NCI-H128 (cell line): ENCODE measurements at regions not wholly inside any gene's neighbourhood (a gene's known extent, or its start where the extent isn't known, plus 50 kb on each side); places are given as distances from the start of the nearest gene placed in this dataset.

Experiments used
- DNase-seq: peaks from one replicate; lab custom pipeline; 2025; ENCODE audit not compliant: unreplicated experiment; lab: John Stamatoyannopoulos, UW

DNA sequence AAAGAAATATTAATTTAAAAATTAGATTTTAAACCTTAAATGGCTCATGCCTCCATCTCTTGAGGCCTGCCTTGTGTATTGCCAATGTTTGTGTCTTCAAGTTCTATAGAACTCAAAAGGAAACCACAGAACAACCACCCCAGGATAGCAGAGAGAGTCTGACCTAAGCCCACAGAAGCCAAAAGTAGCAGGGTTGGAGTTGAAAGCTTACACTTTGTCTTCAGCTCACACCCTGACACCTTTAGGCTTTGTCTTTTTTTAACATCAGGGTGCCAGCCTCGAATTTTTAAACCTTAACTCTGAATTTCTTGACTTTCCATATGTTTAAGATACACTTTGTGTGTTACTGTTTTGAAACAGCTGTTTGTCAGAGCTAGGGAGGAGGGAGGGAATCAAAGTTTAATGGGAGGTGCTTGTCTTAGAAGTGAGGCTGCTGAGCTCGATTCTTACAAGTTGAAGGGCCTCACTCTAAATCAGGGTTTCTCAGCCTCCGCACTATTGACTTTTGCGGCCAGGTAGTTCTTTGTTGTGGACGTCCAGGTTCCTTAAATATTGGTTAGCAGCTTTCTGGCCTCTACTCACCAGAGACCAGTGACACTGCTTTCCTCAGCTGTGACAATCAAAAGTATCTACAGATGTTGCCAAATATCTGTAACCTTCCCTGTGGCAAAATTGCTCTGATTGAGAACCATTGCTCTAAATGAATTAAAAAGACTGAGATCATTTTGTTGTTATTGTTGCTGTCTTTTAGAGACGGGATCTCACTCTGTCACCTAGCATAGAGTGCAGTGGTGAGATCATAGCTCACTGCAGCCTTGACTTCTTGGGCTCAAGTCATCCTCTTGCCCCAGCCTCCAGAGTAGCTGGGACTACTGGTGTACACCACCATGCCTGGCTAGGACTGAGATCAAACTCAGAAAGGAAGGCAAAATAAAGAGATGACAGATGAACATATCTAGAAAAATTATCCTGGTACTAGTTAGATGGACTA, 139.2 kb upstream of the EOMES start:
- no peak for DNase-seq

DNA sequence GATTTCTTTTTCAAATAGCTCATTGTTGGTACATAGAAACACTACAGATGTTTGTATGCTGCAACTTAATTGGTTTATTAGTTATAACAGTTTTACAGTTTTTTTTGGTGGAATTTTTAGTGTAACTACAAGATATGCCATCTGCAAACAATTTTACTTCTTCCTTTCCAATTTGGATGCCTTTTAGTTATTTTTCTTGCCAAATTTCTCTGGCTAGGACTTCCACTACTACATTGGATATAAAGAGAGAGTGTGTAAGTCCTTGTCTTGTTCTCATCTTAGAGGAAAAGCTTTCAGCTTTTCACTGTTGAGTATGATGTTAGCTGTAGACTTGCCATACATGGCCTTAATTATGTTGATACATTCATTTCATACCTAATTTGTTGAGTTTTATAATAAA, 143.6 kb upstream of the EOMES start:
- no peak for DNase-seq

DNA sequence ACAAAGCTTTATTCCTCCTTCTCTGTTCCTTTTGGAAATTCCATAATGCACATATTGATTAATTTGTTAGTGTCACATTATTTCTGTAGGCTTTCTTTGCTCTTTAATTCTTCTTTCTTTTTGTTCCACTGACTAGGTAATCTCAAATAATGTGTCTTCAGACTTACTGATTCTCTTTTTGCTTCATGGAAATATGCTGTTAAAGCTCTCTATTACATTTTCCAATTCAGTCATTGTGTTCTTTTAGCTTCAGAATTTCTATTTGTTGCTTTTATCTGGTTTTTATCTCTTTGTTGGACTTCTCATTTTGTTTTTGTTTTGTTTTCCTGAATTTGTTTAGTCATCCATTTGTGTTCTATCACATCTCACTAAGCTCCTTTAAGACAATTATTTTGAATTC, 147.0 kb upstream of the EOMES start:
- no peak for DNase-seq

DNA sequence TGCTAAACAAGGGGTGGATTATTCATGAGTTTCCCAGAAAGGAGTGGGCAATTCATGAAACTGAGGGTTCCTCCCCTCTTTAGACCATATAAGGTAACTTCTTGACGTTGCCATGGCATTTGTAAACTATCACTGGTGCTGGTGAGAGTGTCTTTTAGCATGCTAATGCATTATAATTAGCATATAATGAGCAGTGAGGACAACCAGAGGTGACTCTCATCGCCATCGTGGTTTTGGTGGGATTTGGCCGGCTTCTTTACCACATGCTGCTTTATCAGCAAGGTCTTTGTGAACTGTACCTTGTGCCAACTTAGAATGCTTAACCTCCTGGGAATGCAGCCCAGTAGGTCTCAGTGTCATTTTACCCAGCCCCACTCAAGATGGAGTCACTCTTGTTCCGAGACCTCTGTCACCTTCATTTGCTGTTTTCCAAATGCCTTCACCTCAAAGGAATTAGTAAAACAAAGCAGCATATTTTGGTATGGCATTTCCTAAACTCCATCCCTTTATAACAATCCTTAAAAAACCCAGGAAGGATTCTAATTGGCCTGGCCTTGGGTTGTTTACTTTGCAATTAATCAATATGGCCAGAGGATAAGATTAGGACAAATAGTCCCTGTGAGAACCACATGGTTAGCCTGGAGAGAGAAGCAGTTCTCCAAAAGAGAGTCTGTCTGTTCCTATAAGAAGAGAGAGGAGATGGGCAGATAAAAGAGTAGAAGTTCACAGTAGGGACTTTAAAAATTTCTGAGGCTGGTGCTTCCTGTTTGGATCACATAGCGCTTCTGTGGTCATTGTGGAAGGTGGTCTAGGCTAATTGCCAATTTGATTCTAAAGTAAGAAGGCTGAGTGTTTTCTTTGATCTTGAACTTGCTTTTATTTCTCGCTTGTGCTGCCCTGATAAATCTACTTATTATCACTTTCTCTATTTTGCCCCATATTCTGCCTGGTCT, 155.2 kb upstream of the EOMES start:
- DNase-seq = no peak

DNA sequence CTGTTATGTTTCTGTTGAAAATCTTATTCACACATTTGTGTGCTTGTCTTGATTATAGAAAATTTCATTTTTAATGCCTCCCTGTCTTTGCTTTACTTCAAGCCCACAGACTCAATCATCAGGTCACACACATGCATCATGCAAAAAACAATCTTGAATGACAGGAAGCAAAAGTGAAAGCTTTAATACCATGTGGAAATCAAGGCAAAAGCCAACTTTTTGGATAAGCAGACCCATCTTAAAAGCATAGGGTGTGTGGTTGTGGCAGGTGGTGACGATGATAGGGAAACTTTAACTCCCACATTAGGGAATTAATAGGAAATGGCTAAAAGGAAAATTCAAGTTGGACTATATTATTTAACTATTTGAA, 155.9 kb upstream of the EOMES start:
- no peak for DNase-seq

DNA sequence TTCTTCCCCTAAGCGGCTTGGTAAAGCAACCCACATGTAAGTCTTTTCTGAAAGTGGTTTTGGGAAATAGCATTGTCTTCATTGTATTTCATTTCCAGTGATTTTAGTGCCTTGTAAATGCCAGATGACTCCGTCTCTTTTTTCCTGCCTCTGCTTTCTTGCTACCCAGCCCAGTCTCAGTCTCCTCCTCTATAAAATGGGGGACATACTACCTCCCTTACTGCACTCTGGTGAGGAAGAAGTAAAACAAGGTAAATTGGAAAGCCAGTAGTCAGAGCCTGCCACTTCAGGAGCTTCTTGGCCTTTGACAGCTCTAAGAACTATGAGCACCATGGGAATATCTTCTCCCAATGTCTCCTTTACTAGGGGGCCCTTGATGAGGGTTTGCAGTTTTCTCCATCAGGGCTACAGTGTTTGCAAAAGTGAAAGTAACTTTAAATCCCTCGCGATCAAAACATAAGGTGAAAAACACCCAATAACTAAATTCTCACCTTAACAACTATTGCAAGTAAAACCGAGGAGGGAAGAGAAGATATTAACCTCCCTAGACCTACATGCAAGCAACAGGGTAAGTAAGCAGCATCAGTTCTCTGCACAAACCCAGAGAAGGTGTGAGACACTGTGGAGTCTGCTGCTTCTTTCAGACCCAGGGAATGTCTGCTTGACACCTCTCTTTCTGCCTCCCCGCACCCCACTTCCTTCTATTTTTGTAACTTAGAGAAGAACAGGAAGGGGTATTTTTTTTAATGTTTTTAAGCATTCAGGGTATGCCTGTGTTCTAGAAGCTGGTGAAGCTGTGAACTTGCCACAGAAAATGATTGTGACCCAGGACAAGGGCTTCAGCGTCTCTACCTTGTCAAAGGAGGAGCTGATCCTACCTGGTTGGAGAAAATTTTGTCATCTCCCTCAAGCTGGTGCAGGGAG, 159.1 kb upstream of the EOMES start:
- DNase-seq = no peak

DNA sequence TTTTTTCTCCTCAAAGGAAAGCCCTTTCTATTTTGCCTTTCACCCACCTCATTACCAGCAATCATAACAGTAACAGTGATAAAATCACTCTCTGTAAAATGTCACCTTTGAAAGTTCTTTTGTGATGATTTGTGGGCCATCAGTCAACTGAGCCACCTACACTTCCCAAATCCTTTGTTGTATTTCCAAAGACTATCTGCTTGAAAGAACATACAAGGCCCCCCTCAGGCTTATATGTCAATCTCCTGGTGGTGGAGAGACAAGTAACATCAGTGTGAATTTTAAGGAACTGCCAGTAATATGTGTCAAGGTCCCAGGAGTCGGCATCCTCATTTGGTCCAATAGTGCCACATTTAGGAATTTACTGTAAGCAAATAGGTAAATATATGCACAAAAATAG, 161.1 kb upstream of the EOMES start:
- DNase-seq = no peak

DNA sequence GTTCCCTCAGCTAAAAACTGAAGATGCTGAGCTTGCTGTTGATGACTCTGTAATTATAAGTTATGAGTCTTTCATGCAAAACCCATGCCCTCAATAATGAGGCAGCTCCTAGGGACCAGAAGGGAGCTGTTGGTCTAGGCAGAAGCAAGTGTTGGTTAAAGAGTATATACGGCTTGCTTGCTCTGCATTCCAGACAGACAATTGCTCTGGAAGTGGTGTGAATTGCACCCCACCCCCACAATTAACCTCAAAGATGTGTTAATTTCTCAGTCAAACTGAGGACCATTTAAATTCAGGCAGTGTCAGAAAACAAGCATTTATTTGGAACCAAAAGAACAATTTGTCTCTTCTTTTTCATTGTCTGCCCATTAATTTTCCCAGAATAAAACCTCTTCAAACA, 163.5 kb upstream of the EOMES start:
- DNase-seq = no peak

DNA sequence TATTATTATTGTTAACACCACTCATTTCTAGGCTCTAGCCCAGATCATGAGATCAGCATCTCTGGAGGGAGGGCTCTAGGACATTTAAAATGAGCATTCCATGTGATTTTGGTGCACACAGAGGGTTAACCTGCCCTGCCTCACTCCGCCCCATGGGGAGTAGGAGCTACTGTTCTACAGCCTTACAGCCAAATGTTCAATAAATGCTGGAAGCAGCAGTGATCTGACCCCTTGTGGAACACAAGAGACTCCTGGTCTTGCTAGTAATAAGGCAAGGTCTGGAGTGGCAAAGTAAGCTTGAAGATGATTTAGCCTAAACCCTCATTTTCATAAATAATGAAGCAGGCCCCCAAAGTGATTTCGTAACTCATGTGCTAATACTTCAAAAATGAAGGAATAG, 166.4 kb upstream of the EOMES start:
- no peak for DNase-seq

DNA sequence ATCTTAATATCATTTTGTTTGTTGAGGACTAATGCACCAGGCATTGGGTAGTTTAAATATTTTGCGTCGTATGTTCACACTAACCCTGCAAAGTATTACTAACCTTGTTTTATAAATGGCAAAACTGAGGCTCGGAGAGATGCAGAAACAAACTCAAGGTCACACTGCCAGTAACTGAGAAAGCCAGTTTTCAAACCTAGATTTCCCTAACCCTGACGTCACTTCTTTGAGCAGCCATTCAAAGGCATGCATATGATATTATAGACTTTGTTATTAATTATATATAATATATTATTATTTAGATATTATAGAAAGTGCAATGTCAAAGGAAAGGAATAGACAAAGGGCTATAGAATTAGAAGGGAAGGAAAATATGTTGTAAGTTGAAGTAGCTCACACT, 167.6 kb upstream of the EOMES start:
- no peak for DNase-seq

DNA sequence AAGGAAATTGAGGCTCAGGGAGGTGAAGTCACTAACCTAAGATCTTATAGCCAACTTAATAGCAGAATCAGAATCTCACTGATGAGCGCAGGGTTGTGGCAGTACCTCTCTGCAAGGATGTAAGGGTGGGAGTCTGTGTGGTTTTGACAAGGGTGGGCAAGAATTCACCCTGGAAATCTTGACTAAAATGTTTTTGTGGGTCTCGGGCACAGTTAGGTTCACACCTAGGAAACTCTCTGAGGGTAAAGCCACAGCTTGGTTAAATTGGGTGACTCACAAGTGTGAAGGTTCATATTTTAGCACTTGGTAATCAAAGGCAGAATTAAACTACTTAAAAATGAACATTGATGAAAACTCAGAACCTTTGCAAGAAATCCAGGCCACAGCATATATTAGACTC, 178.2 kb upstream of the EOMES start:
- DNase-seq = no peak

DNA sequence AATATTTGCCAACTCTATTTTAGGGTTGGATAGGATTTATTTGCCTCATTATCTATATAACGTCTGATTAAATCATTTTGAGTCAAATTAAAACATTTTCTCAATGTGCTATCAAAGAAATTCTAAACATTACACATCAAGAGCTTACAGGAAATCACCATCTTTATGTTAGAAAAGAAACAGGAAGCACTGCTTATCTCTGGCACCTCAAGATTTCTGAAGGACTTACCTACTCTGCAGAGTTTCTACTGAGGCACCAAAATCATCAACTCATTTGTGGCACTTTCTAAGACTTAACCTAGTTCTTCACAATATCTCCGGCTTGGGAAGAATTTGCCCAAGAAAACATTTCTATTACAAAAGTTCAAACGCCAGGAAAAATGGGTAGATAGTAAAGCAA, 181.3 kb upstream of the EOMES start:
- no peak for DNase-seq

DNA sequence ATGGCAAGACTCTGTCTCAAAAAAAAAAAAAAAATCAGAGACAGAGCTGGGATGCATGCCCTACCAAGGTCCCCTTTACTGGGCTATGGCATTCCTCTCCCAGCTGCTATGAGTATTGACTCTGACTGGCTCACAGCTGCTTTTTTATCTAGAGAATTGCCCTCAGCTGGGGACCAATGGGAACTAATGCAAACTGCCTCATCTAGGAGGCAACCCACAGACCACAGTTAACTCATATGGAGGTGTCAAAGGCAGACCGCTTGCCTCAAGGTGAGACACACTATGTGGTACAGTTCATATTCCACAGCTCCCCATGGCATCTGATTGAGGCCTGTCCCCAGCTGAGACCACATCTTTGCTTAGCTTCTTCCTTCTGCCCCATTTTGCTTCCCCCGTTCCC, 183.5 kb upstream of the EOMES start:
- no peak for DNase-seq

DNA sequence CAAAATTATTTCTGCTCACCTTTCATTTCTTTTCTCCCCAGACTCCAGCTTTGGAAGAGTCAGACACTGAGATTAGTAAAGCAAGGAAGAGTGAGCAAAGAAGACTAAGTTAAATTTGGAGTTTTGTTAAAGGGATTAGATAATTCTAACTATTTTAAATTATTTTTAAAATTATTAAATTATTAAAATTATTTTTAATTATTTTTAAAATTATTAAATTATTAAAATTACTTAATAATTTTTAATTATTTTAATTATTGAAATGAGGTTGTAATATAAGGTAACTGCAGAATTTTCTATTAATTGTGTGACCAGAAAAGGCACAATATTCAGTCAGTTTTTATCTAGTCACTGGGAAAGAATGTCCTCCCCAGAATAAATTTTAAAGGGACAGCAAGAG, 185.0 kb upstream of the EOMES start:
- no peak for DNase-seq

DNA sequence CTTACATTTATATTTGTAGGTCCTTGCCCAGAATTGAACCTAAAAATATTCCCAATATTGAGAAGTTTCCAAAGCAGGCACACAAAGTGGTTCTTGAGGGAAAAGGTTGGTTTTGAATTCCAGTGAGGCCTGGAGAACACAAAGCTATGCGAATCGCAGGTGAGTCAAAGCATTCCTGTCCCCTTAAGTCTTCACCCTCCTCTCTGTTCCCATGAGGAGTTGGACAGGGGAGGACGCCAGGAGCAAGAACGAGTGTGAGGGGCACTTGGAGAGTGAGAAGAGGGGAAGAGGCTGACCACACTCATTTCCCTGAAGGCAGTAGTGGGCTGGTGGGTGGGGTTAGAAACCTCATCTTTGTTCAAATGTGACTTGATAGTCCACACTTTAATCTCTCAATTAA, 185.8 kb upstream of the EOMES start:
- DNase-seq = no peak

DNA sequence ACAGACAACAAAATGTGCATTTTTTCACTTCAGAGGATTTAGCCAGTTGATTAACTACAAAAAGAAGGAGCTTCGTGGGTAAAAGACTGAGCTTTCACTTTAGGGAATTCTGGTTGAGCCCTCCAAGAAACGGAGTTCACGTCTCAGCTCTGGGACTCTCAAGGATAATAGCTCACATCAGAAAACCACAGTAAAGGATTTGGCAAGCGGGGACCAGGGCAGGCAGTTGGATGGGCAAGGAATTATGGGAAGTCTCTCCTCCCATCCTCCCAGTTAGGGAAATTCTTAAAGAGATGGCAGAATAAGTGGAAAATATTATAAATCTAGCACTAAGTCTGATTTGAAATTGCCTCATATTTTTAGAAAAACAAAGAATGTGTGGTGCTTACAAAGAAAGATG, 188.3 kb upstream of the EOMES start:
- DNase-seq = no peak

DNA sequence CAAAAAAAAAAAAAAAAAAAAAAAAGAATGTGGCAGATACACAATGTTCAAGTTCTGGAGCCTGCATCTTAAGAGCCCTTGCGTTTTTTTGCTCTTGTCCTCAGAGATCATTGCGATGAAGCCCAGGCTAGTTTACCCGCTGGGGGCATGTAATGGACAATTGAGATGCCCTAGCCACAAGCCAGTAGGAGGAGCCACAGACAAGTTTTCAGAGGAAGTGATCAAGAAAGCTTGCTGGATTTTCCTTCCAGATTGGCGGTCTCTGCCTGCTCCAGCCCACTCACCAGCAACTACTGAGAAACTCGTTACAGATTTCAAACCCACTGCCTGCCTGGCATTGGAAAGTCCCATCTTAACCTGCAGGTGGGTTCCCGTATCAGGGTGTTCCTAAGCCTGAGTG, 192.1 kb upstream of the EOMES start:
- no peak for DNase-seq

DNA sequence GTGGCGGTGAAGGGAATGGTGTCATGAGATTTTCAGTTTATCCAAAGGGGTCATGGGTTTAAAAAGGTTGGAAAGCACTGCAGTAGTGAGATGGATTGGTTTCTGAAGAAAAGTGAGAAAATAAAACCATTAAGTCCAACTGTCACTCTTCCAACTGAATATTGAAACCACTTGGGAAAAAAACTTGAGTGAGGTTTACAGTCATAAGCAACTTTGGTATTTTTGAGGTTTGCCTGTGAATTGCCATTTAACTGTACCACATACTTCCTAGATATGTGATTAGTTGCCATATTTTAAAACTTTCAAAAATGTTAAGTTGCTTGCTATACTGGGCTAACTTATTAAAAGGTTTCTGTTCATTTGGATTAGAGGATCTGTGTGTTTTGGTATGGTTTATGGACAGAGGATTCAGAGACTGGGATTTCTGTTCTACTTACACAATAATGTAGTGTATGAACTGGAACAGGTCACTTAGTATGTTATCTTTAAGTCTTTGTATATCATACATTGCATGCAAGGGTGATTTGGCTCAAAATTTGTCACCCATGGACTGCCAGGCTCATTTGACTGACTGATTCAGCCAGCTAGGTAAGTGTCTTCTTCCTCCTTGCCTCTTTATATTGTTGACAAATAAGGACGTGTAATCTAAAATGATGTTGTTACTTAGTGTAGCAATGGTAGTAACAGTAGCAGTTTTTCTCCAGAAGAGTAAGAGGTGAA, 201.4 kb upstream of the EOMES start:
- no peak for DNase-seq

DNA sequence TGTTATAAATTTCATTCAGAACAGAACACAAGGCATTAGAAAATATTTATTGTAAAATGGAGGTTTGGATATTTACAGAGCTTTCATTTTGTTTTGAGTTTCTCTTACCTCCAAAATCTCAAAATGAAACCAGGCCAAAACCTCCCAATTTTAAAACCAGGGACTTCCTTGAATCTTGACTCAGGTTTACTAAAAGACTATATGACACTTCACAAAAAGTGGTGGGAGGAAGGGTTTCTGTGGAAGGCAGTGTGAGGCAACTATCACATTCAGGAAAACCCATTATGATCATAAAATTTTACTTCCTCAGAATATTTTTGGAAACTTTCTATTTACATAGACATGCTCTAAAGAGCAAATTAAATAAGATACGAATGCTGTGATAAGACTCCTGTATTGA, 205.8 kb upstream of the EOMES start:
- DNase-seq = no peak

DNA sequence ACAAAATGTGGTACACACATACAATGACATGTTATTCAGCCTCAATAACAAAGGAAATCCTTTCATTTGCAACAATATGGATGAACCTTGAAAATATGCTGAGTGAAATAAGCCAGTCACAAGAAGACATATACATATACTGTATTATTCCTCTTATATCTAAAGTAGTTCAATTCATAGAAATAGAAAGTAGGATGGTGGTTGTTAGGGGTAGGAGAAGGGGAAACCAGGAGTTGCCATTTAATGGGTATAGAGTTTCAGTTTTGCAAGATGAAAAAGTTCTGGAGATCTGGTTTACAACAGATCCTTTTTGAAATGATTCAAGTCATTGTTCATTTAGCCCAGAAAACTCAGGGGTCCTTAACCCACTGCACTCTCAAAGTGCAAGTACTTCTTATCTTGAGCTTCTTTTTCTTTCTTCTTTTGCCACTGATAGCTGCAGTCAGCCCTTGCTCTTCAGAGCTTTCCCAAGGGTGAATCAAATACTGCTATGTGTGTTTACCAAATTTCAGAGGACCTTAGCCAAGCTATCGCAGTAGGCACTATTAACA, 208.0 kb upstream of the EOMES start:
- DNase-seq = no peak
